H9 (cell line): ENCODE measurements at regions not wholly inside any gene's neighbourhood (a gene's known extent, or its start where the extent isn't known, plus 50 kb on each side); places are given as distances from the start of the nearest gene placed in this dataset.

Experiments
- DNase-seq: peaks from one replicate; pipeline ENCODE4 v3.0.0-alpha.2; 2017
- H2AFZ ChIP-seq: one replicate; pipeline ENCODE4 v1.6.1; 2013; ENCODE audit warnings: mild to moderate bottlenecking, low read length, control low read depth, moderate library complexity
- H2AK5ac ChIP-seq: 2 replicates; pipeline ENCODE4 v1.6.1; 2013; ENCODE audit warnings: low read length, control low read depth, mixed read lengths; ENCODE audit not compliant: insufficient read length
- H2BK120ac ChIP-seq: one replicate; pipeline ENCODE4 v1.6.1; 2013; ENCODE audit warnings: low read depth, mild to moderate bottlenecking, low read length, control low read depth, inconsistent platforms; ENCODE audit not compliant: poor library complexity, severe bottlenecking
- H2BK12ac ChIP-seq: 2 replicates; pipeline ENCODE4 v1.6.1; 2013; ENCODE audit warnings: low read length, control low read depth, mixed read lengths, low read depth; ENCODE audit not compliant: insufficient read length
- H2BK15ac ChIP-seq: 2 replicates; pipeline ENCODE4 v1.6.1; 2013; ENCODE audit warnings: low read depth, low read length, control low read depth
- H2BK20ac ChIP-seq: one replicate; pipeline ENCODE4 v1.6.1; 2013; ENCODE audit warnings: low read depth, mild to moderate bottlenecking, low read length, control low read depth, inconsistent platforms; ENCODE audit not compliant: poor library complexity, severe bottlenecking
- H2BK5ac ChIP-seq: 2 replicates; pipeline ENCODE4 v1.6.1; 2013; ENCODE audit warnings: low read length, control low read depth, mixed read lengths; ENCODE audit not compliant: insufficient read length
- H3K14ac ChIP-seq: 2 replicates; pipeline ENCODE4 v1.6.1; 2013; ENCODE audit warnings: low read length, control low read depth; ENCODE audit not compliant: insufficient read depth
- H3K18ac ChIP-seq: 2 replicates; pipeline ENCODE4 v1.6.1; 2013; ENCODE audit warnings: low read depth, mild to moderate bottlenecking, mixed read lengths, low read length, control low read depth; ENCODE audit not compliant: insufficient read length
- H3K23ac ChIP-seq: 2 replicates; pipeline ENCODE4 v1.6.1; 2013; ENCODE audit warnings: low read length, control low read depth, mixed read lengths, low read depth; ENCODE audit not compliant: insufficient read length
- H3K23me2 ChIP-seq: 2 replicates; pipeline ENCODE4 v1.6.1; 2013; ENCODE audit warnings: low read depth, mild to moderate bottlenecking, mixed read lengths, low read length, control low read depth; ENCODE audit not compliant: insufficient read length, poor library complexity, severe bottlenecking
- H3K27ac ChIP-seq: 2 replicates; pipeline ENCODE4 v1.5.1; 2013; ENCODE audit warnings: low read length, control low read depth, mixed read lengths, low read depth; ENCODE audit not compliant: insufficient read length
- H3K27me3 ChIP-seq: 2 replicates; pipeline ENCODE4 v1.6.1; 2013; ENCODE audit warnings: low read length, control low read depth, inconsistent platforms; ENCODE audit not compliant: insufficient read depth
- H3K4ac ChIP-seq: 2 replicates; pipeline ENCODE4 v1.6.1; 2013; ENCODE audit warnings: low read depth, mild to moderate bottlenecking, control low read depth, inconsistent platforms, low read length, moderate library complexity
- H3K4me1 ChIP-seq: 2 replicates; pipeline ENCODE4 v1.6.1; 2013; ENCODE audit warnings: low read length, control low read depth, inconsistent platforms; ENCODE audit not compliant: insufficient read depth
- H3K4me2 ChIP-seq: 2 replicates; pipeline ENCODE4 v1.6.1; 2013; ENCODE audit warnings: low read length, control low read depth, mixed read lengths; ENCODE audit not compliant: insufficient read length, insufficient read depth
- H3K56ac ChIP-seq: 2 replicates; pipeline ENCODE4 v1.6.1; 2013; ENCODE audit warnings: low read depth, mild to moderate bottlenecking, mixed read lengths, low read length, control low read depth; ENCODE audit not compliant: insufficient read length
- H3K79me1 ChIP-seq: 2 replicates; pipeline ENCODE4 v1.6.1; 2013; ENCODE audit warnings: low read depth, mild to moderate bottlenecking, moderate library complexity, low read length, control low read depth, inconsistent platforms; ENCODE audit not compliant: insufficient read depth, poor library complexity, severe bottlenecking
- H3K79me2 ChIP-seq: 2 replicates; pipeline ENCODE4 v1.6.1; 2013; ENCODE audit warnings: low read length, control low read depth, inconsistent platforms; ENCODE audit not compliant: insufficient read depth
- H3K9ac ChIP-seq: 2 replicates; pipeline ENCODE4 v1.6.1; 2013; ENCODE audit warnings: low read length, control low read depth, mixed read lengths; ENCODE audit not compliant: insufficient read length; ENCODE audit errors: extremely low read depth
- H3K9me3 ChIP-seq: one replicate; pipeline ENCODE4 v1.6.1; 2013; ENCODE audit warnings: low read depth, low read length, inconsistent platforms; ENCODE audit not compliant: control insufficient read depth
- H3T11ph ChIP-seq: one replicate; pipeline ENCODE4 v1.6.1; 2013; ENCODE audit warnings: mild to moderate bottlenecking, low read length, control low read depth, inconsistent platforms
- H4K20me1 ChIP-seq: one replicate; pipeline ENCODE4 v1.6.1; 2013; ENCODE audit not compliant: control insufficient read depth, insufficient read length, insufficient read depth
- H4K5ac ChIP-seq: 2 replicates; pipeline ENCODE4 v1.6.1; 2013; ENCODE audit warnings: low read depth, mild to moderate bottlenecking, mixed read lengths, low read length, control low read depth; ENCODE audit not compliant: insufficient read length
- H4K8ac ChIP-seq: replicated peaks from 2 replicates; pipeline ENCODE4 v1.6.1; 2013; ENCODE audit warnings: low read length, control low read depth, mixed read lengths, low read depth; ENCODE audit not compliant: insufficient read length
- H4K91ac ChIP-seq: 2 replicates; pipeline ENCODE4 v1.6.1; 2013; ENCODE audit warnings: low read depth, mild to moderate bottlenecking, moderate library complexity, mixed read lengths, low read length, control low read depth; ENCODE audit not compliant: insufficient read length
- H3K27ac Mint-ChIP-seq, 3 experiments: 2 replicates in 2 of 3; 3 replicates in 1 of 3; pipeline ENCODE4 v1.8.0; 2020 to 2021; ENCODE audit warnings: mixed read lengths in 3 of 3, mild to moderate bottlenecking in 1 of 3, moderate library complexity in 1 of 3
- H3K27me3 Mint-ChIP-seq: 2 replicates; pipeline ENCODE4 v1.8.0; 2021; ENCODE audit warnings: low read depth, mild to moderate bottlenecking, moderate library complexity, mixed read lengths
- H3K36me3 Mint-ChIP-seq, 3 experiments: 2 replicates in 2 of 3; 3 replicates in 1 of 3; pipeline ENCODE4 v1.8.0; 2020 to 2021; ENCODE audit warnings: low read depth in 3 of 3, mixed read lengths in 3 of 3; ENCODE audit not compliant: insufficient read depth in 1 of 3
- H3K4me1 Mint-ChIP-seq, 2 experiments: 2 replicates each; pipeline ENCODE4 v1.8.0; 2020; ENCODE audit warnings: mixed read lengths in 2 of 2
- H3K4me3 Mint-ChIP-seq, 2 experiments: 2 replicates in 1 of 2; 3 replicates in 1 of 2; pipeline ENCODE4 v1.8.0; 2020 to 2021; ENCODE audit warnings: mild to moderate bottlenecking in 2 of 2, mixed read lengths in 2 of 2, moderate library complexity in 1 of 2
- H3K9me3 Mint-ChIP-seq, 2 experiments: 2 replicates in 1 of 2; 3 replicates in 1 of 2; pipeline ENCODE4 v1.8.0; 2020; ENCODE audit warnings: mild to moderate bottlenecking in 2 of 2, mixed read lengths in 2 of 2, moderate library complexity in 1 of 2
- CTCF ChIP-seq: fragments of 200-600 bp; sonication (generic); conservative IDR thresholded peaks from 3 replicates; pipeline ENCODE4 v1.8.0; 2021; ENCODE audit warnings: antibody characterized with exemption, mild to moderate bottlenecking
- WGBS: extraction: QIAGEN DNeasy Blood & Tissue Kit; methylation state at CpG from one replicate; pipeline ENCODE4 v1.1.7; 2013; ENCODE audit warnings: missing lambda C conversion rate, low lambda C conversion rate, mixed read lengths; ENCODE audit not compliant: insufficient read length; ENCODE audit errors: extremely low coverage; 5-methylcytosine and 5-hydroxymethylcytosine counted together

GRCh38 chr4:178415925-178416324, 973.7 kb upstream of the AGA start:
- Histone ChIP-seq H2AK5ac (no peak overlapping the region), H4K5ac (no peak overlapping the region), H3K23ac (no peak overlapping the region), H3K14ac (no peak overlapping the region), H3K18ac (no peak overlapping the region), H3K4ac (no peak overlapping the region), H3K27me3 (no peaks in the 10 kb centered on the region), H3K23me2 (no peaks in the 10 kb centered on the region), H3K79me1 (no peaks in the 10 kb centered on the region), H2BK120ac (no peak overlapping the region), H2BK12ac (no peak overlapping the region), H3K79me2 (no peaks in the 10 kb centered on the region), H4K91ac (no peak overlapping the region), H3K9me3 (no peaks in the 10 kb centered on the region), H3K56ac (no peak overlapping the region), H3K27ac (no peak overlapping the region), H4K20me1 (no peaks in the 10 kb centered on the region), H3T11ph (no peak overlapping the region), H2BK20ac (no peak overlapping the region), H3K4me2 (no peak overlapping the region), H2BK15ac (no peak overlapping the region), H3K4me1 (no peaks in the 10 kb centered on the region; the same call in 1 of the 2 replicates), H2BK5ac (no peak overlapping the region), H4K8ac (no peak overlapping the region), H2AFZ (no peak overlapping the region), H3K9ac (no peak overlapping the region)
- no peaks in the 10 kb centered on the region for H3K27me3 Mint-ChIP-seq
- no peak for TF ChIP-seq CTCF
- no peaks in the 10 kb centered on the region for H3K9me3 Mint-ChIP-seq
- H3K4me1 Mint-ChIP-seq, result peaks cover 4 to 5% of the 10 kb centered on the region in 2 experiments
- no peak overlapping the region for H3K27ac Mint-ChIP-seq
- peak; percentile 36 for DNase-seq
- no CpG with 5 or more reads among the region's 14 CpGs for WGBS
- no peaks in the 10 kb centered on the region for H3K36me3 Mint-ChIP-seq
- H3K4me3 Mint-ChIP-seq, result no peak overlapping the region
